ENCODE measurements at regions not wholly inside any gene's neighbourhood (a gene's known extent, or its start where the extent isn't known, plus 50 kb on each side); places are given as distances from the start of the nearest gene placed in this dataset.

DNA sequence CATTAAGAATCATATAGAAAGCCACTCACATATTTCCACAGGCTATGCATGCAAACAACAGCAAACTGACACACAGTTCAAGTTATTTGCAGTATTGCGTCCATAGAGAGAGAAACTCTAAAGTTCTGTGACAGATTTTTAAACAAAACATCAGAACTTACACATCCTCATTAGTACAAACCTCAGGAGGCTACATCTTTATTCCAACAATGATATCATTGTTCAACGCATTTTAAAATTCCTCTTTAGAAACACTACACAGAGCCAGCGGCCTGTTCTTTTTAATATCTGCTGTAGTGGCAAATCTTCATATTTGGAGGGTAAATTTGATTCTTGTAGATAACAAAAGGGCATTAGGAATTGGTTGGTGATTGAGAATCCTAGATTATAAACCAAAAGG lies 55.9 kb upstream of the NFE2L3 start:
- TF ChIP-seq, protein P1, sequence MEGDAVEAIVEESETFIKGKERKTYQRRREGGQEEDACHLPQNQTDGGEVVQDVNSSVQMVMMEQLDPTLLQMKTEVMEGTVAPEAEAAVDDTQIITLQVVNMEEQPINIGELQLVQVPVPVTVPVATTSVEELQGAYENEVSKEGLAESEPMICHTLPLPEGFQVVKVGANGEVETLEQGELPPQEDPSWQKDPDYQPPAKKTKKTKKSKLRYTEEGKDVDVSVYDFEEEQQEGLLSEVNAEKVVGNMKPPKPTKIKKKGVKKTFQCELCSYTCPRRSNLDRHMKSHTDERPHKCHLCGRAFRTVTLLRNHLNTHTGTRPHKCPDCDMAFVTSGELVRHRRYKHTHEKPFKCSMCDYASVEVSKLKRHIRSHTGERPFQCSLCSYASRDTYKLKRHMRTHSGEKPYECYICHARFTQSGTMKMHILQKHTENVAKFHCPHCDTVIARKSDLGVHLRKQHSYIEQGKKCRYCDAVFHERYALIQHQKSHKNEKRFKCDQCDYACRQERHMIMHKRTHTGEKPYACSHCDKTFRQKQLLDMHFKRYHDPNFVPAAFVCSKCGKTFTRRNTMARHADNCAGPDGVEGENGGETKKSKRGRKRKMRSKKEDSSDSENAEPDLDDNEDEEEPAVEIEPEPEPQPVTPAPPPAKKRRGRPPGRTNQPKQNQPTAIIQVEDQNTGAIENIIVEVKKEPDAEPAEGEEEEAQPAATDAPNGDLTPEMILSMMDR (IDR thresholded peaks at IDR 0.05 in 2 of 3, conservative IDR thresholded peaks at IDR 0.05 in 1 of 3; ENCODE audit: borderline replicate concordance in 1 of 3, insufficient read depth in 1 of 3, low read depth in 2 of 3, low read length in 2 of 3): no peak
- no peak for TF ChIP-seq SRF (IDR thresholded peaks at IDR 0.05; ENCODE audit: low read depth)
- TF ChIP-seq POLR2A (IDR thresholded peaks at IDR 0.05; ENCODE audit: borderline replicate concordance, extremely low read depth, insufficient read depth, insufficient read length): no peak
- TF ChIP-seq SP1 (IDR thresholded peaks at IDR 0.05; ENCODE audit: low read depth): no peak

All from HCT116 (cell line).